DOHH2 (cell line): ENCODE measurements at regions not wholly inside any gene's neighbourhood (a gene's known extent, or its start where the extent isn't known, plus 50 kb on each side); places are given as distances from the start of the nearest gene placed in this dataset.

Experiments used
- CTCF ChIP-seq: fragments of 200-600 bp; sonication (generic); IDR thresholded peaks from one replicate; pipeline ENCODE4 v1.5.1; 2014; ENCODE audit warnings: antibody characterized with exemption, mild to moderate bottlenecking, low read depth, low read length; ENCODE audit not compliant: poor library complexity, severe bottlenecking
- EZH2phosphoT487 ChIP-seq: fragments of 200-600 bp; sonication (generic); IDR thresholded peaks from 2 replicates; pipeline ENCODE4 v1.6.1; 2017; ENCODE audit warnings: borderline replicate concordance, mild to moderate bottlenecking, antibody characterized with exemption, low read length, moderate library complexity, mixed read lengths

- TF ChIP-seq CTCF (no peak), EZH2phosphoT487 (no peak)
These were observed 521.9 kb upstream of the GOLIM4 start for GRCh38 chr3:168617658-168618057.
